Astrocyte (in vitro differentiated cells and primary cell): ENCODE measurements at regions not wholly inside any gene's neighbourhood (a gene's known extent, or its start where the extent isn't known, plus 50 kb on each side); places are given as distances from the start of the nearest gene placed in this dataset.

ENCODE experiments used
- DNase-seq: peaks from one replicate; pipeline ENCODE4 v3.0.0-alpha.2; 2010; ENCODE audit warnings: low read depth
- FAIRE-seq: peaks from 2 replicates; lab custom pipeline; 2011; peaks lifted over from hg19 to GRCh38; lab: Jason Lieb, UNC
- H2AFZ ChIP-seq: 2 replicates; pipeline ENCODE4 v1.6.0; 2012; ENCODE audit warnings: low read depth, low read length, inconsistent platforms
- H3K27ac ChIP-seq: 2 replicates; pipeline ENCODE4 v1.5.1; 2011; ENCODE audit warnings: low read depth, low read length, inconsistent platforms
- H3K27me3 ChIP-seq: 2 replicates; pipeline ENCODE4 v1.6.0; 2011; ENCODE audit warnings: low read length, inconsistent platforms; ENCODE audit not compliant: insufficient read depth
- H3K36me3 ChIP-seq: 2 replicates; pipeline ENCODE4 v1.5.1; 2011; ENCODE audit warnings: low read length, inconsistent platforms; ENCODE audit not compliant: insufficient read depth
- H3K4me1 ChIP-seq: 2 replicates; pipeline ENCODE4 v1.5.1; 2011; ENCODE audit warnings: low read length, inconsistent platforms; ENCODE audit not compliant: insufficient read depth
- H3K4me2 ChIP-seq: 2 replicates; pipeline ENCODE4 v1.6.0; 2012; ENCODE audit warnings: low read length, inconsistent platforms
- H3K4me3 ChIP-seq: 2 replicates; pipeline ENCODE4 v1.5.1; 2011; ENCODE audit warnings: low read depth, mild to moderate bottlenecking, low read length, inconsistent platforms; ENCODE audit not compliant: insufficient read depth
- H3K79me2 ChIP-seq: 2 replicates; pipeline ENCODE4 v1.6.0; 2012; ENCODE audit warnings: mild to moderate bottlenecking, low read length, inconsistent platforms; ENCODE audit not compliant: insufficient read depth
- H3K9ac ChIP-seq: 2 replicates; pipeline ENCODE4 v1.6.0; 2012; ENCODE audit warnings: mild to moderate bottlenecking, low read length, inconsistent platforms
- H3K9me3 ChIP-seq: 2 replicates; pipeline ENCODE4 v1.5.1; 2012; ENCODE audit warnings: low read depth, mild to moderate bottlenecking, low read length, inconsistent platforms; ENCODE audit not compliant: insufficient read depth
- H4K20me1 ChIP-seq: 2 replicates; pipeline ENCODE4 v1.6.0; 2012; ENCODE audit warnings: low read length, inconsistent platforms; ENCODE audit not compliant: insufficient read depth
- H3K27ac Mint-ChIP-seq: one replicate; pipeline ENCODE4 v1.8.0; 2021; ENCODE audit warnings: mild to moderate bottlenecking, mixed read lengths; ENCODE audit not compliant: unreplicated experiment
- H3K27me3 Mint-ChIP-seq: one replicate; pipeline ENCODE4 v1.8.0; 2021; ENCODE audit warnings: low read depth, mixed read lengths; ENCODE audit not compliant: unreplicated experiment
- H3K36me3 Mint-ChIP-seq: one replicate; pipeline ENCODE4 v1.8.0; 2021; ENCODE audit warnings: low read depth, mixed read lengths; ENCODE audit not compliant: unreplicated experiment
- H3K4me1 Mint-ChIP-seq: one replicate; pipeline ENCODE4 v1.8.0; 2021; ENCODE audit warnings: low read depth, mixed read lengths; ENCODE audit not compliant: unreplicated experiment
- H3K4me3 Mint-ChIP-seq: one replicate; pipeline ENCODE4 v1.8.0; 2021; ENCODE audit warnings: mild to moderate bottlenecking, moderate library complexity, mixed read lengths; ENCODE audit not compliant: unreplicated experiment
- H3K9me3 Mint-ChIP-seq: one replicate; pipeline ENCODE4 v1.8.0; 2021; ENCODE audit warnings: mild to moderate bottlenecking, mixed read lengths; ENCODE audit not compliant: unreplicated experiment
- EZH2 ChIP-seq: IDR thresholded peaks from 2 replicates; pipeline ENCODE4 v1.6.1; 2012; ENCODE audit warnings: mild to moderate bottlenecking, low read length, inconsistent platforms; ENCODE audit not compliant: insufficient read depth
- TF ChIP-seq, protein P1 (sequence below): IDR thresholded peaks from 2 replicates; pipeline ENCODE4 v1.5.1; 2011; ENCODE audit warnings: low read depth, mild to moderate bottlenecking, inconsistent platforms, low read length, moderate library complexity; ENCODE audit not compliant: insufficient read depth

GRCh38 chr10:33070101-33070500 lies 112.1 kb upstream of the ITGB1 start:
- no peaks in the 10 kb centered on the region for H3K36me3 ChIP-seq
- H3K27me3 Mint-ChIP-seq, result no peaks in the 10 kb centered on the region
- TF ChIP-seq, protein P1, sequence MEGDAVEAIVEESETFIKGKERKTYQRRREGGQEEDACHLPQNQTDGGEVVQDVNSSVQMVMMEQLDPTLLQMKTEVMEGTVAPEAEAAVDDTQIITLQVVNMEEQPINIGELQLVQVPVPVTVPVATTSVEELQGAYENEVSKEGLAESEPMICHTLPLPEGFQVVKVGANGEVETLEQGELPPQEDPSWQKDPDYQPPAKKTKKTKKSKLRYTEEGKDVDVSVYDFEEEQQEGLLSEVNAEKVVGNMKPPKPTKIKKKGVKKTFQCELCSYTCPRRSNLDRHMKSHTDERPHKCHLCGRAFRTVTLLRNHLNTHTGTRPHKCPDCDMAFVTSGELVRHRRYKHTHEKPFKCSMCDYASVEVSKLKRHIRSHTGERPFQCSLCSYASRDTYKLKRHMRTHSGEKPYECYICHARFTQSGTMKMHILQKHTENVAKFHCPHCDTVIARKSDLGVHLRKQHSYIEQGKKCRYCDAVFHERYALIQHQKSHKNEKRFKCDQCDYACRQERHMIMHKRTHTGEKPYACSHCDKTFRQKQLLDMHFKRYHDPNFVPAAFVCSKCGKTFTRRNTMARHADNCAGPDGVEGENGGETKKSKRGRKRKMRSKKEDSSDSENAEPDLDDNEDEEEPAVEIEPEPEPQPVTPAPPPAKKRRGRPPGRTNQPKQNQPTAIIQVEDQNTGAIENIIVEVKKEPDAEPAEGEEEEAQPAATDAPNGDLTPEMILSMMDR, result no peak
- no peak for TF ChIP-seq EZH2
- peaks cover 14% of the 10 kb centered on the region for H3K4me1 Mint-ChIP-seq
- H4K20me1 ChIP-seq, result no peaks in the 10 kb centered on the region
- no peak overlapping the region for H2AFZ ChIP-seq
- no peaks in the 10 kb centered on the region for H3K27me3 ChIP-seq
- no peak overlapping the region for H3K4me3 ChIP-seq
- no peak overlapping the region for H3K27ac ChIP-seq
- no peaks in the 10 kb centered on the region for H3K36me3 Mint-ChIP-seq
- H3K9me3 ChIP-seq, result no peaks in the 10 kb centered on the region
- DNase-seq (no peak), FAIRE-seq (no peak)
- H3K4me1 ChIP-seq, result no peaks in the 10 kb centered on the region
- no peak overlapping the region for H3K27ac Mint-ChIP-seq
- no peak overlapping the region for H3K4me2 ChIP-seq
- H3K4me3 Mint-ChIP-seq, result no peak overlapping the region
- no peaks in the 10 kb centered on the region for H3K79me2 ChIP-seq
- peaks cover 3% of the 10 kb centered on the region for H3K9me3 Mint-ChIP-seq
- H3K9ac ChIP-seq, result no peak overlapping the region

GRCh38 chr10:33067917-33068316 lies 109.9 kb upstream of the ITGB1 start:
- Mint-ChIP-seq H3K4me3 (no peak overlapping the region), H3K27ac (no peak overlapping the region), H3K4me1 (peaks cover 17% of the 10 kb centered on the region), H3K36me3 (no peaks in the 10 kb centered on the region), H3K9me3 (peaks cover 3% of the 10 kb centered on the region), H3K27me3 (no peaks in the 10 kb centered on the region)
- Histone ChIP-seq H3K79me2 (no peaks in the 10 kb centered on the region), H3K4me1 (no peaks in the 10 kb centered on the region), H3K4me3 (no peak overlapping the region), H3K9me3 (no peaks in the 10 kb centered on the region), H2AFZ (no peak overlapping the region), H3K27ac (no peak overlapping the region), H3K27me3 (no peaks in the 10 kb centered on the region), H3K36me3 (no peaks in the 10 kb centered on the region), H3K9ac (no peak overlapping the region), H4K20me1 (no peaks in the 10 kb centered on the region), H3K4me2 (no peak overlapping the region)
- FAIRE-seq (no peak), DNase-seq (no peak)
- TF ChIP-seq, protein P1, result no peak
- no peak for TF ChIP-seq EZH2

DNA sequence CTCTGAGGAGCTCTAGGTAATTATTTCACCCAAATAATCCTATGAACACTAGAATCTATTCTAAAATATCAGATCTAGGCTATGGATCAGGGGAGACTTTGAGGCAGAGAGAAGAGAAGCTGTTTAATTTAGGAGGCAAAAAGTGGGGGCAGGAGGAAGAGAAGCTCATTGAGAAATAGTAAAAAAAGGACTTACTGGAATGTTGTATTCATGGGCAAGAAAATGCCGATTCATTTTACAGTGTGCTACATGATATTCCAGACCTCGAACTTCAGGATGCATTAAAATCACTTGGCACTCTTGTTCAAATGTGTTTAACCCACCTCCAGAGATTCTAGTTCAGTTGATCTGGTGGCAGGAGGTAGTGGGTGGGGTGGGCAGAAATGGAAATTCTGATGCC lies 109.5 kb upstream of the ITGB1 start:
- no peak for FAIRE-seq
- H4K20me1 ChIP-seq, result no peaks in the 10 kb centered on the region
- H3K36me3 Mint-ChIP-seq, result no peaks in the 10 kb centered on the region

More for the DNA sequence above, 109.5 kb upstream of the ITGB1 start:
- no peak overlapping the region for H3K4me3 ChIP-seq
- no peak overlapping the region for H3K27ac Mint-ChIP-seq
- no peaks in the 10 kb centered on the region for H3K4me1 ChIP-seq
- peaks cover 17% of the 10 kb centered on the region for H3K4me1 Mint-ChIP-seq
- H2AFZ ChIP-seq, result no peak overlapping the region
- H3K27me3 ChIP-seq, result no peaks in the 10 kb centered on the region
- H3K9me3 Mint-ChIP-seq, result peaks cover 6% of the 10 kb centered on the region
- H3K4me2 ChIP-seq, result no peak overlapping the region
- no peak overlapping the region for H3K9ac ChIP-seq
- no peak for TF ChIP-seq EZH2
- TF ChIP-seq, protein P1, result no peak
- H3K27me3 Mint-ChIP-seq, result no peaks in the 10 kb centered on the region
- no peak overlapping the region for H3K4me3 Mint-ChIP-seq
- H3K79me2 ChIP-seq, result no peaks in the 10 kb centered on the region
- no peaks in the 10 kb centered on the region for H3K36me3 ChIP-seq
- peak; percentile 29 for DNase-seq
- no peak overlapping the region for H3K27ac ChIP-seq
- H3K9me3 ChIP-seq, result no peaks in the 10 kb centered on the region
